Trophoblast cell (in vitro differentiated cells and primary cell): ENCODE measurements at regions not wholly inside any gene's neighbourhood (a gene's known extent, or its start where the extent isn't known, plus 50 kb on each side); places are given as distances from the start of the nearest gene placed in this dataset.

ENCODE experiments used
- DNase-seq, 2 donors: peaks; one replicate each; pipeline ENCODE4 v3.0.0-alpha.2; 2016
- H2AFZ ChIP-seq: 2 replicates; pipeline ENCODE4 v1.6.1; 2013; ENCODE audit warnings: low read length, moderate library complexity, mild to moderate bottlenecking; ENCODE audit not compliant: insufficient read depth, poor library complexity
- H2AK5ac ChIP-seq: 2 replicates; pipeline ENCODE4 v1.6.1; 2013; ENCODE audit warnings: mild to moderate bottlenecking, low read length
- H2BK120ac ChIP-seq: 2 replicates; pipeline ENCODE4 v1.6.1; 2013; ENCODE audit warnings: low read length, mild to moderate bottlenecking, moderate library complexity; ENCODE audit not compliant: insufficient read depth, poor library complexity
- H2BK12ac ChIP-seq: 2 replicates; pipeline ENCODE4 v1.6.1; 2013; ENCODE audit warnings: mild to moderate bottlenecking, low read length, moderate library complexity
- H2BK5ac ChIP-seq: 2 replicates; pipeline ENCODE4 v1.6.1; 2013; ENCODE audit warnings: low read length, low read depth, moderate library complexity, mild to moderate bottlenecking; ENCODE audit not compliant: poor library complexity
- H3K14ac ChIP-seq: 2 replicates; pipeline ENCODE4 v1.6.1; 2013; ENCODE audit warnings: mild to moderate bottlenecking, low read length
- H3K18ac ChIP-seq: 2 replicates; pipeline ENCODE4 v1.6.1; 2013; ENCODE audit warnings: mild to moderate bottlenecking, low read length
- H3K23ac ChIP-seq: 2 replicates; pipeline ENCODE4 v1.6.1; 2013; ENCODE audit warnings: low read length
- H3K27ac ChIP-seq: 2 replicates; pipeline ENCODE4 v1.5.1; 2013; ENCODE audit warnings: low read depth, mild to moderate bottlenecking, inconsistent platforms, low read length, moderate library complexity
- H3K27me3 ChIP-seq: 2 replicates; pipeline ENCODE4 v1.6.1; 2013; ENCODE audit warnings: inconsistent platforms, mild to moderate bottlenecking, low read length, moderate library complexity; ENCODE audit not compliant: insufficient read depth
- H3K36me3 ChIP-seq, 2 experiments: 1 replicate in 1 of 2; 2 replicates in 1 of 2; pipeline ENCODE4 v1.6.1; 2013; ENCODE audit warnings: low read length in 2 of 2, mild to moderate bottlenecking in 2 of 2, moderate library complexity in 1 of 2; ENCODE audit not compliant: insufficient read depth in 2 of 2, control insufficient read depth in 1 of 2
- H3K4ac ChIP-seq: 2 replicates; pipeline ENCODE4 v1.6.1; 2013; ENCODE audit warnings: low read depth, mild to moderate bottlenecking, low read length, moderate library complexity
- H3K4me1 ChIP-seq, 2 experiments: 1 replicate in 1 of 2; 2 replicates in 1 of 2; pipeline ENCODE4 v1.6.1; 2013; ENCODE audit warnings: low read length in 2 of 2, mild to moderate bottlenecking in 2 of 2, moderate library complexity in 1 of 2; ENCODE audit not compliant: insufficient read depth in 2 of 2, control insufficient read depth in 1 of 2
- H3K4me2 ChIP-seq: 2 replicates; pipeline ENCODE4 v1.6.1; 2013; ENCODE audit warnings: inconsistent platforms, mild to moderate bottlenecking, low read length, moderate library complexity
- H3K4me3 ChIP-seq: 2 replicates; pipeline ENCODE4 v1.5.1; 2013; ENCODE audit warnings: mild to moderate bottlenecking, low read depth, low read length, inconsistent platforms
- H3K79me1 ChIP-seq: one replicate; pipeline ENCODE4 v1.6.1; 2013; ENCODE audit warnings: low read length
- H3K79me2 ChIP-seq: 2 replicates; pipeline ENCODE4 v1.6.1; 2013; ENCODE audit warnings: low read length, mild to moderate bottlenecking; ENCODE audit not compliant: control insufficient read depth, insufficient read depth, poor library complexity
- H3K9ac ChIP-seq: 2 replicates; pipeline ENCODE4 v1.6.1; 2013; ENCODE audit warnings: mild to moderate bottlenecking, low read length
- H3K9me3 ChIP-seq: 2 replicates; pipeline ENCODE4 v1.6.1; 2013; ENCODE audit warnings: low read depth, mild to moderate bottlenecking, control low read depth, inconsistent platforms, low read length; ENCODE audit not compliant: insufficient read depth
- H4K12ac ChIP-seq: 2 replicates; pipeline ENCODE4 v1.6.1; 2013; ENCODE audit warnings: low read depth, mild to moderate bottlenecking, low read length, moderate library complexity
- H4K8ac ChIP-seq: 2 replicates; pipeline ENCODE4 v1.6.1; 2013; ENCODE audit warnings: low read depth, mild to moderate bottlenecking, low read length, moderate library complexity
- H4K91ac ChIP-seq: one replicate; pipeline ENCODE4 v1.6.1; 2013; ENCODE audit warnings: low read depth, mild to moderate bottlenecking, low read length, moderate library complexity
- WGBS: extraction: QIAGEN DNeasy Blood & Tissue Kit; methylation state at CpG from one replicate; pipeline ENCODE4 v1.1.7; 2013; ENCODE audit warnings: missing lambda C conversion rate; ENCODE audit not compliant: insufficient read length, insufficient coverage; ENCODE audit errors: extremely low coverage; 5-methylcytosine and 5-hydroxymethylcytosine counted together

DNA sequence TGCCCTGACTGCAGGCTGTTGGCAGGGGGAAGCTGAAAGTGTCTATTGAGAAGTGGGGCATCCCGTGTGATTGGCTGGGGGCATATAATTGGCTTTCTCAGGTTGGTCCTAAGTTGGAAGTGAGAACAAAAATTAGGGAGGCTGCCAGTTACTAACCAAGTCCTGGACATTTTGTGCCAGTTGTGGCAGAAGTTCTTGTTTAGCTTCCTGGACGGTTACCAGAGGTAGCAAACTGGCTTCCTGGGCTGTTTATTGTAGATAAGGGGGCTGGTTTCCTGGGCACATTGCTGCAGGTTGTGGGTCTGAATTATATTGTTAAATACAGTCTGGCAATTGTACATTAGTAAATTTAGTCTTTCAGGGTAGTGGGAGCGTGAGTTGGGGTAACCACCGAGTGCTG lies 50.6 kb upstream of the SLC2A12 start:
- Histone ChIP-seq H3K4me3 (no peak overlapping the region), H3K4ac (no peak overlapping the region), H4K12ac (no peak overlapping the region), H3K79me2 (no peaks in the 10 kb centered on the region), H3K14ac (no peak overlapping the region), H3K27ac (no peak overlapping the region), H3K79me1 (no peaks in the 10 kb centered on the region), H2BK12ac (no peak overlapping the region), H3K27me3 (no peaks in the 10 kb centered on the region), H3K36me3 (no peaks in the 10 kb centered on the region), H2BK120ac (no peak overlapping the region), H4K91ac (no peak overlapping the region), H3K23ac (no peak overlapping the region), H2BK5ac (no peak overlapping the region), H2AFZ (no peak overlapping the region), H3K4me2 (no peak overlapping the region), H4K8ac (no peak overlapping the region), H3K4me1 (no peaks in the 10 kb centered on the region), H3K9ac (no peak overlapping the region), H3K9me3 (no peaks in the 10 kb centered on the region), H3K18ac (no peak overlapping the region), H2AK5ac (no peak overlapping the region)
- no peak for DNase-seq
- no CpG with 5 or more reads among the region's 4 CpGs for WGBS
